SK-N-SH treated with all-trans-retinoic acid at 6 μM for 48 hours (cell line): ENCODE measurements at regions not wholly inside any gene's neighbourhood (a gene's known extent, or its start where the extent isn't known, plus 50 kb on each side); places are given as distances from the start of the nearest gene placed in this dataset.

Experiments
- ATAC-seq: fragments of 200-7000 bp; cut with Tn5 transposase; 3 replicates; pipeline ENCODE4 v1.9.1; 2020; ENCODE audit warnings: mild to moderate bottlenecking, moderate library complexity
- ARNTL ChIP-seq: fragments of 450-650 bp; formaldehyde crosslinking; IDR thresholded peaks from 2 replicates; pipeline ENCODE4 v1.5.0; 2020; ENCODE audit warnings: low read depth, mild to moderate bottlenecking, moderate library complexity, borderline replicate concordance
- BACH2 ChIP-seq: fragments of 250-450 bp; sonication (Bioruptor Pico); IDR thresholded peaks from 2 replicates; pipeline ENCODE4 v1.9.0; 2021; ENCODE audit warnings: mild to moderate bottlenecking, borderline replicate concordance
- CREB5 ChIP-seq: fragments of 250-450 bp; sonication (Bioruptor Pico); IDR thresholded peaks from 2 replicates; pipeline ENCODE4 v1.5.1; 2020; ENCODE audit warnings: low read depth, mild to moderate bottlenecking, moderate library complexity
- CSRNP3 ChIP-seq: fragments of 250-450 bp; sonication (Bioruptor Pico); IDR thresholded peaks from 2 replicates; pipeline ENCODE4 v1.5.1; 2021; ENCODE audit warnings: mild to moderate bottlenecking, moderate library complexity
- ESRRG ChIP-seq: fragments of 250-450 bp; sonication (Bioruptor Pico); IDR thresholded peaks from 2 replicates; pipeline ENCODE4 v1.6.1; 2021; ENCODE audit warnings: mild to moderate bottlenecking
- GLIS3 ChIP-seq: fragments of 250-450 bp; sonication (Bioruptor Pico); IDR thresholded peaks from 2 replicates; pipeline ENCODE4 v1.5.0; 2020; ENCODE audit warnings: mild to moderate bottlenecking, moderate library complexity
- ISL1 ChIP-seq: fragments of 250-450 bp; sonication (Bioruptor Pico); IDR thresholded peaks from 2 replicates; pipeline ENCODE4 v2.1.2; 2022; ENCODE audit warnings: mild to moderate bottlenecking, moderate library complexity
- OSR1 ChIP-seq: fragments of 250-450 bp; sonication (Bioruptor Pico); IDR thresholded peaks from 2 replicates; pipeline ENCODE4 v1.8.0; 2022; ENCODE audit warnings: moderate library complexity, mild to moderate bottlenecking, inconsistent platforms
- POU6F1 ChIP-seq: fragments of 250-450 bp; sonication (Bioruptor Pico); IDR thresholded peaks from 2 replicates; pipeline ENCODE4 v1.8.0; 2021; ENCODE audit warnings: low read depth, mild to moderate bottlenecking, moderate library complexity, borderline replicate concordance
- PPARA ChIP-seq: fragments of 250-450 bp; sonication (Bioruptor Pico); IDR thresholded peaks from 2 replicates; pipeline ENCODE4 v1.5.0; 2020; ENCODE audit warnings: mild to moderate bottlenecking, borderline replicate concordance
- RARB ChIP-seq: fragments of 250-450 bp; sonication (Bioruptor Pico); IDR thresholded peaks from 2 replicates; pipeline ENCODE4 v1.8.0; 2021; ENCODE audit warnings: mild to moderate bottlenecking, moderate library complexity
- SNAI2 ChIP-seq: fragments of 250-450 bp; sonication (Bioruptor Pico); IDR thresholded peaks from 2 replicates; pipeline ENCODE4 v1.5.0; 2020; ENCODE audit warnings: mild to moderate bottlenecking, moderate library complexity
- TCF4 ChIP-seq: fragments of 250-450 bp; sonication (Bioruptor Pico); IDR thresholded peaks from 2 replicates; pipeline ENCODE4 v1.8.0; 2021; ENCODE audit warnings: mild to moderate bottlenecking, moderate library complexity, borderline replicate concordance
- TOX ChIP-seq: fragments of 250-450 bp; sonication (Bioruptor Pico); IDR thresholded peaks from 2 replicates; pipeline ENCODE4 v1.8.0; 2021; ENCODE audit warnings: mild to moderate bottlenecking, moderate library complexity, borderline replicate concordance
- TSHZ2 ChIP-seq: fragments of 250-450 bp; sonication (Bioruptor Pico); IDR thresholded peaks from 2 replicates; pipeline ENCODE4 v1.5.0; 2020; ENCODE audit warnings: mild to moderate bottlenecking, moderate library complexity
- ZC3H10 ChIP-seq: fragments of 250-450 bp; sonication (Bioruptor Pico); IDR thresholded peaks from 2 replicates; pipeline ENCODE4 v1.5.1; 2021; ENCODE audit warnings: mild to moderate bottlenecking, moderate library complexity
- ZFP3 ChIP-seq: fragments of 250-450 bp; sonication (Bioruptor Pico); IDR thresholded peaks from 2 replicates; pipeline ENCODE4 v1.5.0; 2020; ENCODE audit warnings: mild to moderate bottlenecking, moderate library complexity
- ZFP30 ChIP-seq: fragments of 450-650 bp; formaldehyde crosslinking; IDR thresholded peaks from 2 replicates; pipeline ENCODE4 v1.5.0; 2022; ENCODE audit warnings: mild to moderate bottlenecking, moderate library complexity
- ZNF565 ChIP-seq: fragments of 450-650 bp; formaldehyde crosslinking; conservative IDR thresholded peaks from 2 replicates; pipeline ENCODE4 v1.5.0; 2020; ENCODE audit warnings: low read depth, mild to moderate bottlenecking, moderate library complexity
- ZNF70 ChIP-seq: fragments of 450-650 bp; formaldehyde crosslinking; IDR thresholded peaks from 2 replicates; pipeline ENCODE4 v1.5.0; 2020; ENCODE audit warnings: mild to moderate bottlenecking, moderate library complexity
- ZNF8 ChIP-seq: fragments of 450-650 bp; formaldehyde crosslinking; IDR thresholded peaks from 2 replicates; pipeline ENCODE4 v1.5.0; 2020; ENCODE audit warnings: mild to moderate bottlenecking, moderate library complexity

GRCh38 chr6:170135461-170135820 lies 155.4 kb downstream of the DLL1 start:
- no peak for ATAC-seq
- TF ChIP-seq ZNF70 (CRISPR knock-in tag): no peak
- TF ChIP-seq CSRNP3 (CRISPR knock-in tag): no peak
- TF ChIP-seq ZNF565: no peak
- no peak for TF ChIP-seq TCF4 (CRISPR knock-in tag)

GRCh38 chr6:170134471-170135440 lies 156.1 kb downstream of the DLL1 start:
- TF ChIP-seq ISL1 (CRISPR knock-in tag): no peak
- no peak for TF ChIP-seq OSR1 (CRISPR knock-in tag)
- TF ChIP-seq TOX (CRISPR knock-in tag): no peak
- no peak for TF ChIP-seq ARNTL (CRISPR knock-in tag)
- no peak for TF ChIP-seq ESRRG (CRISPR knock-in tag)

GRCh38 chr6:170134031-170134470 lies 156.8 kb downstream of the DLL1 start:
- TF ChIP-seq ZC3H10: no peak
- no peak for TF ChIP-seq ARNTL (CRISPR knock-in tag)
- TF ChIP-seq CSRNP3 (CRISPR knock-in tag): no peak
- TF ChIP-seq ZFP3 (CRISPR knock-in tag): no peak
- no peak for TF ChIP-seq BACH2
- TF ChIP-seq CREB5 (CRISPR knock-in tag): no peak
- no peak for TF ChIP-seq ZNF8 (CRISPR knock-in tag)
- no peak for TF ChIP-seq PPARA
- TF ChIP-seq TOX (CRISPR knock-in tag): no peak
- TF ChIP-seq ISL1 (CRISPR knock-in tag): no peak
- TF ChIP-seq ESRRG (CRISPR knock-in tag): no peak
- TF ChIP-seq ZFP30 (CRISPR knock-in tag): no peak
- no peak for TF ChIP-seq POU6F1 (CRISPR knock-in tag)
- ATAC-seq: no peak

More at GRCh38 chr6:170134471-170135440, 156.1 kb downstream of the DLL1 start:
- no peak for ATAC-seq

GRCh38 chr6:170132561-170132991 lies 158.3 kb downstream of the DLL1 start:
- no peak for ATAC-seq
- no peak for TF ChIP-seq OSR1 (CRISPR knock-in tag)
- TF ChIP-seq TSHZ2 (CRISPR knock-in tag): no peak
- TF ChIP-seq SNAI2 (CRISPR knock-in tag): no peak
- no peak for TF ChIP-seq ZNF8 (CRISPR knock-in tag)
- no peak for TF ChIP-seq POU6F1 (CRISPR knock-in tag)
- no peak for TF ChIP-seq ZC3H10
- TF ChIP-seq TOX (CRISPR knock-in tag): no peak
- TF ChIP-seq GLIS3 (CRISPR knock-in tag): no peak
- TF ChIP-seq BACH2: no peak
- TF ChIP-seq RARB (CRISPR knock-in tag): no peak
- TF ChIP-seq TCF4 (CRISPR knock-in tag): no peak
- TF ChIP-seq ZNF565: no peak
- TF ChIP-seq ISL1 (CRISPR knock-in tag): no peak
- TF ChIP-seq ZFP30 (CRISPR knock-in tag): no peak
- TF ChIP-seq ZNF70 (CRISPR knock-in tag): no peak
- TF ChIP-seq, all 23 proteins: peak for 0
